ENCODE measurements at regions not wholly inside any gene's neighbourhood (a gene's known extent, or its start where the extent isn't known, plus 50 kb on each side); places are given as distances from the start of the nearest gene placed in this dataset.

DNA sequence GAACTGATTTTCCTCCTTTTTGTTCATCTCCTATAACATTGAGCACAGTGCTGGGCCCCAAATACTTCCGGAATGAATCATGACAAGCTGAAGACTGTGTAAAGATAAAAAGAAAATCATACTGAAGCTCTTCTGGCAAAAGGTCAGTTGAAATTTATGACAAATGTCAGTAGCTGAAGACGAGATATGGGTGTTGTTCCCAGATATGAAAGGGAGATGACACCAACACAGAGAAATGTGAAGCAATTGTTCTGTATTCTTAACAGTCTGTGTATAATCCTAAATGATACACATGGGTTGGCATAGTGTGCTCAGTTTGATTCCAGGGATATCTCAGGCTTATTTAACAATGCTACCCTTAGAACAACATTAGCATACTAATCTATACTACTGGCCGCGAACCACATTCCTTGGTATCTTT, 170.5 kb upstream of the PITX2 start:
- TF ChIP-seq, protein P1, sequence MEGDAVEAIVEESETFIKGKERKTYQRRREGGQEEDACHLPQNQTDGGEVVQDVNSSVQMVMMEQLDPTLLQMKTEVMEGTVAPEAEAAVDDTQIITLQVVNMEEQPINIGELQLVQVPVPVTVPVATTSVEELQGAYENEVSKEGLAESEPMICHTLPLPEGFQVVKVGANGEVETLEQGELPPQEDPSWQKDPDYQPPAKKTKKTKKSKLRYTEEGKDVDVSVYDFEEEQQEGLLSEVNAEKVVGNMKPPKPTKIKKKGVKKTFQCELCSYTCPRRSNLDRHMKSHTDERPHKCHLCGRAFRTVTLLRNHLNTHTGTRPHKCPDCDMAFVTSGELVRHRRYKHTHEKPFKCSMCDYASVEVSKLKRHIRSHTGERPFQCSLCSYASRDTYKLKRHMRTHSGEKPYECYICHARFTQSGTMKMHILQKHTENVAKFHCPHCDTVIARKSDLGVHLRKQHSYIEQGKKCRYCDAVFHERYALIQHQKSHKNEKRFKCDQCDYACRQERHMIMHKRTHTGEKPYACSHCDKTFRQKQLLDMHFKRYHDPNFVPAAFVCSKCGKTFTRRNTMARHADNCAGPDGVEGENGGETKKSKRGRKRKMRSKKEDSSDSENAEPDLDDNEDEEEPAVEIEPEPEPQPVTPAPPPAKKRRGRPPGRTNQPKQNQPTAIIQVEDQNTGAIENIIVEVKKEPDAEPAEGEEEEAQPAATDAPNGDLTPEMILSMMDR (IDR thresholded peaks at IDR 0.05): no peak
- no peak for TF ChIP-seq ZFX (IDR thresholded peaks at IDR 0.05; ENCODE audit: borderline replicate concordance)
